ENCODE measurements at regions not wholly inside any gene's neighbourhood (a gene's known extent, or its start where the extent isn't known, plus 50 kb on each side); places are given as distances from the start of the nearest gene placed in this dataset.
"Not testable (repeated sequence)": the region's sequence is repeated elsewhere in the genome, so short reads cannot be mapped to it uniquely, and the experiment has no call there.

- DNase-seq (ENCODE audit: low spot score), result no peak
Measured at GRCh38 chr11:80948781-80949180, 1508.0 kb upstream of the TENM4 start.

- DNase-seq (ENCODE audit: low spot score), result no peak
Measured at GRCh38 chr11:80944758-80945157, 1503.9 kb upstream of the TENM4 start.

- no peak for DNase-seq (ENCODE audit: low spot score)
Measured at GRCh38 chr11:80943226-80943625, 1502.4 kb upstream of the TENM4 start.

GRCh38 chr11:80937842-80938241 is 1497.0 kb upstream of the TENM4 start:
- DNase-seq (ENCODE audit: low spot score), result no peak

GRCh38 chr11:80930038-80930437 is 1489.2 kb upstream of the TENM4 start:
- no peak for DNase-seq (ENCODE audit: low spot score)

GRCh38 chr11:80929031-80929805 is 1488.4 kb upstream of the TENM4 start:
- no peak for DNase-seq (ENCODE audit: low spot score)

GRCh38 chr11:80925321-80925720 is 1484.5 kb upstream of the TENM4 start:
- DNase-seq (ENCODE audit: low spot score), result no peak

GRCh38 chr11:80921310-80921709 is 1480.5 kb upstream of the TENM4 start:
- DNase-seq (ENCODE audit: low spot score), result not testable (repeated sequence)

- no peak for DNase-seq (ENCODE audit: low spot score)
Measured at GRCh38 chr11:80916173-80916798, 1475.5 kb upstream of the TENM4 start.

GRCh38 chr11:80914311-80914710 is 1473.5 kb upstream of the TENM4 start:
- no peak for DNase-seq (ENCODE audit: low spot score)

- no peak for DNase-seq (ENCODE audit: low spot score)
Measured at GRCh38 chr11:80911666-80912065, 1470.8 kb upstream of the TENM4 start.

- DNase-seq (ENCODE audit: low spot score), result no peak
Measured at GRCh38 chr11:80900265-80900664, 1459.4 kb upstream of the TENM4 start.

GRCh38 chr11:80899381-80899780 is 1458.6 kb upstream of the TENM4 start:
- no peak for DNase-seq (ENCODE audit: low spot score)

GRCh38 chr11:80898910-80899309 is 1458.1 kb upstream of the TENM4 start:
- no peak for DNase-seq (ENCODE audit: low spot score)

- no peak for DNase-seq (ENCODE audit: low spot score)
Measured at GRCh38 chr11:80886684-80887083, 1445.9 kb upstream of the TENM4 start.

GRCh38 chr11:80873310-80873999 is 1432.6 kb upstream of the TENM4 start:
- no peak for DNase-seq (ENCODE audit: low spot score)

GRCh38 chr11:80872116-80872728 is 1431.4 kb upstream of the TENM4 start:
- no peak for DNase-seq (ENCODE audit: low spot score)

- DNase-seq (ENCODE audit: low spot score), result no peak
Measured at GRCh38 chr11:80868831-80869230, 1428.0 kb upstream of the TENM4 start.

- DNase-seq (ENCODE audit: low spot score), result no peak
Measured at GRCh38 chr11:80862011-80862410, 1421.2 kb upstream of the TENM4 start.

GRCh38 chr11:80861193-80861592 is 1420.4 kb upstream of the TENM4 start:
- DNase-seq (ENCODE audit: low spot score), result no peak

GRCh38 chr11:80860632-80861031 is 1419.8 kb upstream of the TENM4 start:
- no peak for DNase-seq (ENCODE audit: low spot score)

GRCh38 chr11:80856066-80856465 is 1415.2 kb upstream of the TENM4 start:
- DNase-seq (ENCODE audit: low spot score), result no peak

GRCh38 chr11:80855426-80855825 is 1414.6 kb upstream of the TENM4 start:
- DNase-seq (ENCODE audit: low spot score), result no peak
